ENCODE measurements at regions not wholly inside any gene's neighbourhood (a gene's known extent, or its start where the extent isn't known, plus 50 kb on each side); places are given as distances from the start of the nearest gene placed in this dataset.

- no peaks in the 10 kb centered on the region for H3K4me1 ChIP-seq
- H3K36me3 ChIP-seq, result no peaks in the 10 kb centered on the region
- intact Hi-C loops (cut with DNase I), result no loop called here
- WGBS (ENCODE audit: insufficient coverage, low coverage, low lambda C conversion rate, missing lambda C conversion rate), result 54% methylated on average over 9 of the region's 9 CpGs
- no peaks in the 10 kb centered on the region for H3K27me3 ChIP-seq
- no peak for DNase-seq
- no peak overlapping the region for H3K27ac ChIP-seq
- H3K4me3 ChIP-seq, result no peak overlapping the region
- TF ChIP-seq CTCF (IDR thresholded peaks at IDR 0.05) (no peak), POLR2A (IDR thresholded peaks at IDR 0.05) (no peak)
- no peaks in the 10 kb centered on the region for H3K9me3 ChIP-seq
- no peak for ATAC-seq
Observed at GRCh38 chr7:51679358-51679757, 362.7 kb upstream of the COBL start.

GRCh38 chr7:51666751-51667150 is 350.1 kb upstream of the COBL start:
- H3K27ac ChIP-seq, result no peak overlapping the region
- H3K9me3 ChIP-seq, result no peaks in the 10 kb centered on the region
- H3K36me3 ChIP-seq, result no peaks in the 10 kb centered on the region
- intact Hi-C loops (cut with DNase I), result no loop called here
- TF ChIP-seq POLR2A (IDR thresholded peaks at IDR 0.05), result no peak
- TF ChIP-seq CTCF (IDR thresholded peaks at IDR 0.05), result no peak
- WGBS (ENCODE audit: insufficient coverage, low coverage, low lambda C conversion rate, missing lambda C conversion rate), result 24% methylated on average over 5 of the region's 5 CpGs
- H3K4me1 ChIP-seq, result no peaks in the 10 kb centered on the region
- no peak overlapping the region for H3K4me3 ChIP-seq
- DNase-seq (no peak), ATAC-seq (no peak)
- no peaks in the 10 kb centered on the region for H3K27me3 ChIP-seq

- Histone ChIP-seq H3K36me3 (no peaks in the 10 kb centered on the region), H3K27ac (no peak overlapping the region), H3K4me3 (no peak overlapping the region), H3K27me3 (no peaks in the 10 kb centered on the region), H3K9me3 (no peaks in the 10 kb centered on the region), H3K4me1 (no peaks in the 10 kb centered on the region)
- no peak for ATAC-seq
- TF ChIP-seq POLR2A (IDR thresholded peaks at IDR 0.05) (no peak), CTCF (IDR thresholded peaks at IDR 0.05) (no peak)
- WGBS (ENCODE audit: insufficient coverage, low coverage, low lambda C conversion rate, missing lambda C conversion rate), result 11% methylated on average over 3 of the region's 3 CpGs
- no peak for DNase-seq
- intact Hi-C loops (cut with DNase I), result no loop called here
Observed at GRCh38 chr7:51666266-51666665, 349.7 kb upstream of the COBL start.

DNA sequence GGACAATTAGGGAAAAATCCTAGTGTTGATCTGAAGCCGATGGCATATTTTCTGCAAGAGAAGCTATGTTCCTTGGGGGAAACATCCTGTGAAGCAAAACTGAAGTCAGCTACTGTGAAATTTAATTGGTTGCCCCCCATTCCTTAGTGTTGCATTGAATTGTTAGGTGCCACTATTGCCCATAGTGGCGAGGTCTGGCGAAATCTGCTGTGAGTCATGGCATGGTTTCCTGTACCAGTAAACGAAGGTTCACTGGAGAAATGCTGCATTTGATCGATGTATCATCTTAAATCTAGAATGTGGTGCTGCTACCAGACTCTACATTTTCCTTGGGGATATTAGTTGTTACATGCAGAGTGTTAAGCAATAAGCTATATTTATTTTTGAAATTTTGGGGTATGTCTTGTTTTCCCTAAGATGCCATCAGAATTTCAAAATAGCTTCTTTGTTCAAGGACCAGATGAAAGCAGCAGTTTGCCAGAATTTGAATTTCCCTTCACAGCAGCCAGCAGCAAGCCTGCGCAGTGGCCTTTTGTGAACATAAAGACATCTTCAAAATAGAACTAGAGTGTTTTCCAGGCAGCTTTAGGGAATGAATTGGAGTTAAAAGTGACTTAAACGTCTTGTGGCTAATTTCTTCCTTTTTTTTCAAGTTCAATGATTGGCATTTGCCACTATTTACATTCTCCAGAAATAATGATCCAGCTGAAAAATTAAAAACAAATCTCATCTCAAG is 348.6 kb upstream of the COBL start:
- DNase-seq (no peak), ATAC-seq (no peak)
- no peaks in the 10 kb centered on the region for H3K9me3 ChIP-seq
- H3K27ac ChIP-seq, result no peak overlapping the region
- H3K36me3 ChIP-seq, result no peaks in the 10 kb centered on the region
- WGBS (ENCODE audit: insufficient coverage, low coverage, low lambda C conversion rate, missing lambda C conversion rate), result 60% methylated on average over 6 of the region's 7 CpGs
- no peak overlapping the region for H3K4me3 ChIP-seq
- intact Hi-C loops (cut with DNase I), result no loop called here
- TF ChIP-seq POLR2A (IDR thresholded peaks at IDR 0.05), result no peak
- no peak for TF ChIP-seq CTCF (IDR thresholded peaks at IDR 0.05)
- H3K27me3 ChIP-seq, result no peaks in the 10 kb centered on the region
- no peaks in the 10 kb centered on the region for H3K4me1 ChIP-seq

Data from right lobe of liver (tissue), 6 donors.